Activated CD4-positive, alpha-beta T cell treated with anti-CD3 and anti-CD28 coated beads, Interleukin-2, Interleukin-4, amounts not matched to agents 100 ng/mL and 50 ng/mL, durations not matched to agents 16 hours and 8 hours (primary cell): ENCODE measurements at regions not wholly inside any gene's neighbourhood (a gene's known extent, or its start where the extent isn't known, plus 50 kb on each side); places are given as distances from the start of the nearest gene placed in this dataset.

Experiments used
- DNase-seq: peaks from one replicate; pipeline ENCODE4 v3.0.0-alpha.2; 2020; ENCODE audit warnings: low spot score

DNA sequence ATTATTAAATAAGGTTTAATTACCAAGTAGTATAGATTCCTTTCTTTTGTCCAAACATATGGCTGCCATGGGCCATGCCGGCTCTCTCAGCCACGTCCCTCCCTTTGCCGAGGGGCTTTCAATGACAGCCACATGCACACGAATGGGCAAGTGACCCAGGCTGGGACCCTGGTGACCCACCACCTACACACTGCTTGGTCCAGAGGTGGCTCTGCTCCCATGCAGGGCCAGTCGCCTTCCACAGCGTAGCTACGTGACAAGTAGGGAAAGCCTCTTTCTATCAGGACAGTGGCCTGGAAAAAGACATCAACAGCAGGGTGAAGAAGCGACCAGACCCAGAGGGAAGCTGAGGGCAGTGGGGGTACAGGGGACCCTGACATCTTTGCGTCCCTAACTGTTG is 152.8 kb upstream of the CST7 start:
- DNase-seq = no peak

DNA sequence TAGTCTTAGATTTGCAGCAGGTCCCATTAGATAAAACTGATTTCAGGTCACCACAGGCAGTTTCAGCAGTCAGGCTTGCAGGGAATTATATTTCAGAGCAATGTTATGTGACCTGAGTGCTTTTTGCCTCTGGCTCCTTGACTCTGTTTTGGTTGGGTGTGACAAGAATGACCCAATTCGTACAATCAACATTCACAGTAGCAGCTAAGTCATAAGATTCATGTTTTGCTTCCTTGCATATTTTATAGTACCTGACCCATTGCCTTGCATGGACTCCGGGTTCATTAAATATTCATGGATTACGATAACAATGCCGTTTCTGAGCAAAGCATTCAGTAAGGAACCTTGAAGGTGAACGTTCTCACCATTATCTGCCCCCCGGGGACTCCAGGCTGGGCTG is 152.0 kb upstream of the CST7 start:
- no peak for DNase-seq

DNA sequence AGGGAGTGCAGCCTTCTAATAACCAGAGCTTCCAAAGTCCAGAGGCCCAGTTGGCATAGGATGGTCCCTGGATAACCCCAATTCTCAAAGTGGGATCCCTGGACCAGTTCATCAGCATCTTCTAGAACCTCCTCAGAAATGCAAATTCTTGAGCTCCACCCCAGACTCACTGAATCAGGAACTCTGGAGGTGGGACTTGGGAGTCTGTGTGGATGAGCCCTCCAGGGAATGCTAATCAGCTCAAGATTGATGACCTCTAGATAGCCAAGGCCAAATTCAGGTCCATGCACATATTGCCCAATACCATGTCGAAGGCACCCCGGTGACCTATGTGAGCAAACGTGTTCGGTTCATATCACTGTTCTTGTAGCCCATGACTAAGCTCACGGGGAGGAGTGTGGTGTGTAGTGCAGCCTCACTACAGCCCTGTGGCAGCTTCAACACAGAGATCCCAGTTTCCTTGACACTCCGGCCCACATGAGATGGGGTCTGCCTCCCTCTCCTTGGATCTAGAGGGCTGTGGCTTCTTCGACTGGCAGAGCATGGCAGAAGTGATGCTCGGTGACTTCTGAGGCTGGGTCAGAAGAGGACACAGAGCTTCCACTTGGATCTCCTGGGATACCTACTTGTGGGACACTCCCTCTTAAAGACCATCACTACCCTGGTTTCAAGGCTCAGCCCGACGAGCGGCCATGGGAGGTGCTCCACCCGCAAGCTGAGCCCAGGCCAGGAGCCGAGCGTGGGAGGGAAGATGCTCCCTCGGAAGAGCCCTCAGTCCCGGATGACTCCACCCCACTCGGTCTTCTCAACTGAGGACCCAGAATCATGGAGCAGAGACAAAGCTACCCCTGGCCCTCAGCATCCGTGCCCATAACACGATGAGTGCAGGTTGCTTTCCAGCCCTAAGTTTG is 151.1 kb upstream of the CST7 start:
- no peak for DNase-seq

DNA sequence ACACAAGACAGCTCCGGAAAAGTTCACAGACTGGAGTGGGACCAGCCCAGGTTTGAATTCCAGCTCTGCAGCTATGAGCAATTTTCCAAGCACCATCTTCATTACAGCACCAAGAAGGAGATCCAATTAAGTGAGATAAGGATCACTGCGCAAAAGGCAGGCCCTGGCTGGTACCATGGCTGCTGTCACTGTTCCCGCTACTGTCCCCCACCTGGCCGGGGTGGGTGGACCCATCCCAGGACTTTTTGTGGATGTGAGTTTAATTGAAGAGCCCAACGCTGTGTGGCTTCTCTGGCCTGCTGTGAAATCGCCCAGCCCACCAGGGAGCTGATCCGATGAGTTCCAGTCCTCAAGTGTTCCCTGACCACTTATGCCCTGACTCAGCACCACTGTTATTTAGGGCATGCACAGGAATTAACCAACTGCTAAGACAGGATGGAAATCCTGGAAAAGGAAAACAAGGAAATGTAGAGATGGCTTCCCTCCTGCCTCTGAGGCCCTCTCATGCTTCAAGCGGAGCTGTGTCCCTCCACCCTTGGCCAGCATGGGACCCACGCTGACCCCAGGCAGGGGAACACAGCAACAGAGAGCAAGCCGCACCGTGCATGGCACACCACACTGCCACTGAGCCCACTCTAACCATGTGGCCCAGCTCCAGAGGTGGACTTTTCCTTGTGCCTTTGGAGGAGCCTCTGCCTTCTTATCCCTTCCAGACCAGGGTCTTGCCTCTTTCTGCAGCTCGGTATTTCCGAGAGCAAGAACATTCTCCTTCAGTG is 150.0 kb upstream of the CST7 start:
- DNase-seq = no peak

DNA sequence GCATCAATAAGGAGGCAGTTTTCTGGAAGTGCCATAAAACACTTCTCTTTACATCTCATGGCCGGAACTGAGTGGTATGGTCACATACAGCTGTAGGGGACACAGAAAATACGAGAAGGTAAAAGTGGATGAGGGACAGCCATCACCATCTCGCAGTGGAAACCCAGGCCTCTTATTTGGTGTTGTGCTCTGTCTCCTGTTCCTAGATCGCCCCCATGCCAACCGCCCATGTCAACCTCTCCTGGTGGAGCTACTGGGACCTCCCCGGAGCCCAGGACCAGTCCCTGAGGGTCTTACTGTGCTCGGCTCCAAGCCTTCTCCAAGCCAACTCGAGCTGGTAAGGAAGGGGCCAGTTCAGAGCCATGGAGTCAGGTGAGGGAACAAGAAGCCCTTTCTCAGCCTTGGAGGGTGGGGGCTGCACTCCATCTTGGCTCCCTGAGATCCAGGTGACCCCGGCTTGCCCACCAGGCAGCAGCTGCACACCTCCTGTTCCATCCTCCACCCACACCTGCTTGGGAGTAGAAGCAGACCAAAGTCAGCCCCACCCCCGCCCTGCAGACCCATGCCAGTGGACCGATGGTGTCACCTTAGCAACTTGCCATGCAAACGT is 149.0 kb upstream of the CST7 start:
- DNase-seq = no peak

DNA sequence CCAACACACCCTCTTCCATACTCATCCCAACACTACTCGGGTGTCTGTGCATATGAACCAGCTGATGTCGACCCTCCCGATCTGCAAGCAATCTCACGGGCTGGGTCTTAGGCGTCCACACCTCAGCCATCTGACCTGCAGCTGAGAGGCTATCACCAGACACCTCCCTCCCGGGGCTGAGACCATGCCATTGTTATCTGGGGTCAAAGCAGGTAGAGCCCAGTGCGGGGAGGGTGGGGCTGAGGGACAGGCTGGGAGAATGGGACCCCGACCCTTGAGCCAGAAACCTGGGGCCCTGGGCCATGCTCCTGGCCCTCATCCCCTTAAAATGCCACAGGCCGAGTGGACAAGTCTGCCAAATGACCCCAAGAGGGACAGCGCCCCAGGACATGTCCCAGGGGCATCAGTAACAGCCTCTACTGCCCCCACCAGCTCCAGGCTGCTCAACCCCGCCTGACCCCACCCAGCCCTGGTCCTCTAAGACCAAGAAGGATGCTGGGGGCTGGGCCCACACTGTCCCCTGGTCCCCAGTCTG is 146.7 kb upstream of the CST7 start:
- no peak for DNase-seq

DNA sequence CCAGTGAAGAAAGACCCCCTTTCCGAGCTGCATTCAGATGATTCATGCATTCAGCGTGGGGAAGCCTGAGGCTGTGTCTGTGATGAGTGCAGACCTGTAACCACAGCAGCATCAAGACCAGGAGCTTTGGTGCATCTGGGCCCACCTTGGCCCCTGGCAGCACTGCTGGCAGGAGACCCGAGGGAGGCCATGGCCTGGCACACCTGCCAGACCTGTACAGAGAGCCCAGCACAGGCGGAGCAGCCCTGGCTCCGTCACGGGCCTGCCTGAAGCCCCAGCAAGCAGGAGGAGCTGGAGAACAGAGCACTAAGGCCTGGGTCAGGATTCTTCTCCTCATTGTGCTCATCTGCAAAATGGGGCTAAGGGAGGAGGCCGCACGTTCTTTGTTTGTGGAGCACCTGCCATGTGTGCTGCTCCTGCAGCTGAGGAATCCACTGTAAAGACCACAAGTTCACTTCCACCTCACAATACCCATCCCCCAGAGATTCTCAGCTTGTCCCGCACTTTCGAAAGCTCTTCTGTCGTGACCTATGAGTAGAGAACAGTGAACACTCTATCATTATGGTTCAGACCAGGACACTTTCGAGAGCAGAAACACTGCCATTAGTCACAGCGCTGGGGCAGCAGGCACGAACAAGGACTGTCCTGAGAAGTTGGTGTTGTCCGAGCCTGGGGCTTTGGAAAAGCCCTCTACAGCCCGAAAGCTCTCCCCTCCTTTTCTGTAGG is 144.4 kb upstream of the CST7 start:
- no peak for DNase-seq

DNA sequence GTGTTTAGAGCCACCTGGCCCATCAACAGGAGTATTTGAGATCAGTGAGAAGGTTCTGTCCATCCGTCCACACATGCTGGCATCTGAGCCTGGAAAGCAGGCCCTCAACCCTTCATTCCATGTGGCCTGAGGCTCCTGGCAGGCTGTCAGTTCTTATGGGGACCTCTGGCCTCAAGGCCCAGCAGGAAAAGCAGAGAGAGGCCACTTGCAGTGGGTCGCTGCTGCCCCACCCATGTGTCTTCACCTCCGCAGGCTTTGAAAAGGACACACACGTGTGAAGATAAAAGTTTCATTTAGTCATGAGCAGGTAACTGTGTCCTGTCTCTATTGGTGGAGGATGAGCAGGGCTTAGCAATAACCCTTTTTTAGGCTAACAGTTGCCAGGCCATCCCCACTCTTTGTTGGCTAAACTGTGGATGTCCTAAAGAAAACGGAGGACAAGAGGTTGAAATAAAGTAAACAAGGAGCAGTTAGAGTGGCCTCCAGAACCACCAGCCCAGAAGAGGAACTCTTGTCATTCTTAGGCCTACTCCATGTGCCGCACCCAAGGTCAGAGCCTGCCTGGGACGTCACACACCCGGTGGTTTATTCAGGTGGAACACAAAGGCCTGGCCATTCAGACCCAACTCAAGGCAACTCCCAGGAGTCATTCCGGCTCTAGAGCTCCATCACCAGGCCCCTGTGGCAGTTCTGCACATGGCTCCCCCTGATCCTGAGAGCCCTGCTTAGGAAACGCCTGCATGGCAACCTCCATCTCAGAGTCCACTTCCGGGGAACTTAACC is 143.4 kb upstream of the CST7 start:
- no peak for DNase-seq

DNA sequence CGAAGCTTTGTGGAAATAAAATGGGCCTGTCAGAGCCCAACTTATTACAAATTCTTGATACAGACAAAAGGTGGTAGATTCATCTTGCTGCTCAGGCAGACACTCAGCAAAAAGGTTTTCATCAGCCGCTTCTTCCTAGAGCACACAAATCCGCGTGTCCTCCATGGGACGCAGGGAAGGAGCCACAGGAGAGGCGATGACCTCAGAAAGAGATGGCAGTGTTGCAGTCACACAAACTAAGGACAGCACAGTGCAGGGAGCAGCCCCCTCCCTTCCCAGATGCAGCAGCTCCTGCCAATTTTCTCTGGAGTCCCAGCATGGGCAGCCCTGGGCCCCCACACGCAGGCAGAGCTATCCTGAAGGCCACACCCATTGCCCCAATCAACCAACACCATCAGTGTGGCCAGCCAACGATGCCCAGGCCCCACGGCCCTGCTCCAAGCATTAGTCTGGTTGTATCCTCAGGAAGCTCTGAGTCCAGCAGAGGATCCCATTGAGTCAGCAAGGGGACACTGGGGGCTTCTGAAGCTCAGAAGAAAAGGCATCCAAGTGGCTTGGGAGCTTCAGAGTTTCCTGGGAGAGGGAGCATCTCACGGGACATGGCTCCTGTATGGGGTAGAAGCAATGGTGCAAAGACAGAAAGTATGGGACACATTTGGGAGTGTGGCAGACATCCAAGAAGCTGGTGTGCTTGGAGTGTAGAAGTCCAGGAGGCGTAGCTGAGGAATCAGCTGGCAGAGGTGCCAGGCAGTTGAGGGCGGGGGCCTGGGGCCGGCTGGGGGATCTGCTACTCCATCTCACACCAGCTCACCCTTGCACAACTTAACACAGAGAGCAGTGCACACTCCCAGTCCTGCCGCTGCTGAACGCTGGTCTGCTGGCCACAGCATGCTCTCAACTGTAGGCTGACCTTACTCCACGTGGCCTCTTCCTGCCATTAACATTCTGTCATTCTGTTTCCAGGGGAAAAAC is 142.1 kb upstream of the CST7 start:
- DNase-seq = no peak

DNA sequence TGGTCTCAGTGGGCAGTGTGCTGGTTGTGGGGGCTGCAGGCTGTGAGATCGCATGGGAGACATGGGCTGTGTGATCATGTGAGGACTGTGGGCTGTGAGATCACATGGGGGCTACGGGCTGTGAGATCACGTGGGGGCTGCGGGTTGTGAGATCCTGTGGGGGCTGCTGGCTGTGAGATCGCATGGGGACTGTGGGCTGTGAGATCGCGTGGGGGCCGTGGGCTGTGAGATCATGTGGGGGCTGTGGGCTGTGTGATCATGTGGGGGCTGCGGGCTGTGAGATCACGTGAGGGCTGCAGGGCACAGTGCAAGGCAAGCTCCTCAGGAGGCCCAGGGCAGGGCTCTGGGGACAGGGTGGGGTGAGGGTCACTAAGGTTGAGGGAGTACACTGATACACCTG is 140.5 kb upstream of the CST7 start:
- DNase-seq = no peak

DNA sequence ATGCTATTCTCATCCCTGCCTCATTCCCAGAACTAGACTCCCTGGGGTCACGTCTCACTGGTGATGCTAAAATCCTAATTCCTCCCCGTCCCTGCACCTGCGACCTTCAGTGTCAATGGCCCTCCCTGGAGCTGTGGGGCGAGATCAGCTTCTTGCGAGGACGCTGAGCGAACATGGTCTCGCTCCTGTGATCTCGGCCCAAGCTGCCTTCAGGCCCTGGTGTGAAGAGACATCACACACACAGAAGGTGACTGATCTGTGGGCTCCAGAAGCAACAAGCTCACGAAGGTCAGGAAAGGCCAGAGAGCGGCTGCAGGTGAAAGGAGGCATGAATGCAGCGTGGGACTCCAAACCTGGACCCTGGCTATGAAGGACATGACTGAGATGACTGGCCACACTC is 139.5 kb upstream of the CST7 start:
- DNase-seq = no peak

DNA sequence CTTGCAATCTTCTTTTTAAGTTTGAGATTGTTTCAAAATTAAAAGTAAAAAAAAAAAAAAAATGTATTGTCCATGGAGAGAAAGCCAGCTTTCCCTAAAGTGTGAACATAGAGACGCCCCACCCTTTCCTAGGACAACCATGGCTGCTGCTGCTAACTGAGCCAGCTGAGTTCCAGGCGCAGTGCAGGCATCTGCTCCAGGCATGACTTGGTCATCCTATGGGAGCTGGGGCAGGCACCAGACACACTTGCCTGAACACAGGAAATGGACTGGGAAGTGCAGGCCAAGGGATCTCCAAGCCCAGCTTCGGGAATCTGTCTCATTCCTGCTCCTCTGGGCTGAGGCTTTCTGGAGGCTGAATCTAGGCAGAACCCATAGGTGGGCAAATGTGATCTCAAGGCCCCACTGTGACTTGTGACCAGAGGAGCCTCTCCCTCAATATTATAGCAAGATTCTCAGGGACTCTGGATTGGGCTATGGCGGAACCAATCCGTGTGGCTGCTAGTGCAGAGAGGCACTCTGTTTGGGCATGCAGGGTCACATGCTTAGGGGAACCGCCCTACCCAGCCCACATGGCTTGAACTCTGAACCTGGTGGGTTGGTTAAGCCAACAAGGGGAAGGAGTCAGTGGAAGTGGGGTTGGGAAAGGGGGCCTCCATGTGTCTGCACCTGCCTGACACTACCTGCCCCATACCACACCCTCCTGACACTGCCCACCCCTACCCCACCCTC is 138.2 kb upstream of the CST7 start:
- DNase-seq = no peak

DNA sequence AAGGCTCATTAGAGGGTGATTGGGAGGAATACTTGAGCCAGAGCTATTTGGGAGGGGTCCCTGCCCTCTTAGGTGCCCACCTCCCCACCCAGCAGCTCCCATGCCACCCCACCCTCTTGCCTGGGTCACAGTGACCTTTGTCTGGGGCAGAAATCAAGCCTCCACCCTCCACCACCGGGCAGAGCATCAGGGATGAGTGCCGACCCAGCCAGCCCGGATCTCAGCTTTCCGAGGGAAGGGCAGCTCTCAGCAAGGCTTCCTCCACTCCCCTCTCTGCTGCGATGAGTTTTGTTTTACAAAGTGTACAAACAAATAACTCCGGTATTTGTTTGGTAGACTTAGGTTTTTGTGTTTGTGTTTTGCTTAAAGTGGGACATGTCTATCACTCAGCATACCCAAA is 136.7 kb upstream of the CST7 start:
- DNase-seq = no peak

DNA sequence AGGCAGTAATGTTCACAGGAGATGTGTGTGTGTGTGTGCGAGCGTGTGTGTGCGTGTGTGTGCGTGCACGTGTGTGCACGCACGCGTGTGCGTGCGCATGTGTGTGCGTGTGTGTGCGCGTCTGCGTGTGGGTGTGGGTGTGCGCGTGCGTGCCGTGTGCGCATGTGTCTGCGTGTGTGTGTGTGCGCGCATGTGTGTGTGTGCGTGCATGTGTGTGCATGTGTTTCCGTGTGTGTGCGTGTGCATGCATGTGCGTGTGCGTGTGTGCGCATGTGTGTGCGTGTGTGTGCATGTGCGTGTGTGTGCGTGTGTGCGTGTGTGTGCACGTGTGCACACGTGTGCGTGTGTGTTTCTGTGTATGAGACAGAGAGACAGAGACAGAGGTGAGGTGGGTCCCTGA is 136.0 kb upstream of the CST7 start:
- DNase-seq = no peak

DNA sequence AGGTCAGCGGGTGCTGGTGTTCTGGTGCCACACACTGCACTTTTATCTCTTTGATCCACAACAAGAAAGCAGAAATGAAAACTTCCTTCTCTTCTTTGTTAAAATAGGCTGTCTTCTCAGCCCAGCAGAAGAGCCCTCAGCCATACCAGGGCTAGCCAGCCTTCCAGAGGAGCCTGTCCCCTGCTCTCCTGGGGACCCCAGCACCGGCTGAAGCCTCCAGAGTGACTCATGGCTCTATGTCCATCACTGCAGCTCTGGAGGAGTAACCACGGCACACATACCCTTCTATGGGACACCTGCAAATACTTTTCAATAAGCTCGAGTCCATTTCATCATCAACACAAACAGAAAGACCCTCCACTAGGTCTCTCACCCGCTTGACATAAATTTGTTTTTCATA is 135.6 kb upstream of the CST7 start:
- DNase-seq = no peak

DNA sequence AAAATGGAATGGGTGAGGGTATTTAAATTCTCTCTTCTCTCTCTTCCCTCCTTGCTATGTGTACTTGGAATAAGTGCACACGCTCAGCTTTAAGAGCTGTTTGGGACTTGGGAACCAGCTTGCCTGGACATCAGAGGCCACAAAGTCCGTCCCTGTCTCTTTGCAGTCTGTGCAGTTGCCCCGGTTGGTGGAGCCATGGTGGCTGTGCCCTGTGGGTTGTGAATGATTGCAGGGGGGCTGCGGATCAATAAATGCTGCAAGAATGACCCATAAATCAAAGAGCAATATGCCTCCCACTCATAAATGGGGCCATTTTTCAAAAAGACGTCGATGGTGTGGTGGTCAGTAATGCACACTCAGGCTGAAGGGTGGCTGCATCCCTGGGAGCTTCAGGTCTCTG is 135.1 kb upstream of the CST7 start:
- no peak for DNase-seq

DNA sequence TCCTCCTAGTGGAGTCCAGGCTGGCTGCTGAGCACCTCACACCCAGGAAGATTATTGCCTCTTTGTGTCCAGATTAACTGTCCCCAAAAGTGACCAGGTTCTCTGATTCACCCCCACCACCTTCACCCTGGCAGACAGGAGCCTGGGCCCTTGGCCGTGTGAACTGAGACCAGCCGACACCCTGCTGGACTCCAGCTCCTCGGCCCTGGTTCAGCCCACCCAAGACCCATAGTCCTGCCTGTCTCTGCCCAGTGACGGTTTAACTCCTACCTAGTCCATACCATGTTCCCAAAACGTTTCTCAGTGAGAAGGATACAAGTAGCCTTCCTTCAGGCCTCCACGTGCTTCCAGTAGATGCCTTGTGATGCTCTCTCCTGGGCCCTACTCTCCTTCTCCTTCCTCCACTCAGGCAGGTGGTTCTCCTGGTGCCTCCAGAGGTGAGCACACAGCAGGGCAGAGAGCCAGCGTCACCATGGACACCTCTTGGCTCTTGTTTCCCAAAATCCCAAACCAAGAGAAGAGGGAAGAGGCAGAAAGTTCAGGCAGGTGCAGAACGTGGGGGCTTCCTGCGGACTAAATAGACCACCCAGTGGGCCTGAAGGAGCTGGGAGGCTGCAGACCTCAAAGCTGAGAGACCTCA is 134.4 kb upstream of the CST7 start:
- no peak for DNase-seq

DNA sequence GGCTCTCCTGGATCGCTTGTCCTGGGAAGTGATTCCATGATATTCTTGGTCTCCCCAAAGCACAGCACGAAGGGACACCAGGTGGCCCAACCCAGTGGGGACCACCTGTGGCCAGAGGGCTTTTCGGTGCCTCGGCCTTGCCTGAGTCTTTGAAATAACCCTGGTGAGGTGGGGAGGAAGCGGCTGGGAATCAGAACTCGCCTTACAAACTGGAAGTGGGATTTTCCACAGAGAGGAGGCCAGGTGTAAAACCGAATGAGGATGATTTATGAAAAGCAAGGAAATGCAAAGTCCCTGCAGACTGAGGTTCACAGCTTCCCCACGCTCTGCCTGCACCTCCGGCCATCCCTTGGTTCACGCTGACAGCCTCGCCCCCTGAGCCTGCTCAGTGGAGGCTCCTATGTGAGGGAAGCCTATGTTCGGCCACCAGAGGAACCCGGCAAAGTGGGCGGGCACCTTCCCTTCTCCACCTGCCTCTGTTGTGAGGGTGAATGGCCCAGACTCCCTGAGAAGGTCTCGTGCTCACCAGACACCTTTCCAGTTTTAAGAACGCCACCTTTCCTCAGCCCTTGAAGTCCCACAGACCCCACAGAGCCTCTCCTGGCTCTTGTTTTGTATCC is 133.8 kb upstream of the CST7 start:
- DNase-seq = no peak
